GM12801 (cell line): ENCODE measurements at regions not wholly inside any gene's neighbourhood (a gene's known extent, or its start where the extent isn't known, plus 50 kb on each side); places are given as distances from the start of the nearest gene placed in this dataset.

Source experiments
- CTCF ChIP-seq: IDR thresholded peaks from one replicate; pipeline ENCODE4 v1.5.1; 2011; ENCODE audit warnings: control low read depth; ENCODE audit not compliant: insufficient read length; ENCODE audit errors: extremely low read depth

GRCh38 chr12:98074286-98074685, 441.1 kb upstream of the TMPO start:
- no peak for TF ChIP-seq CTCF

GRCh38 chr12:98084391-98084790, 431.0 kb upstream of the TMPO start:
- no peak for TF ChIP-seq CTCF

GRCh38 chr12:98085046-98085755, 430.2 kb upstream of the TMPO start:
- no peak for TF ChIP-seq CTCF

GRCh38 chr12:98090731-98091130, 424.7 kb upstream of the TMPO start:
- no peak for TF ChIP-seq CTCF

GRCh38 chr12:98096436-98096835, 419.0 kb upstream of the TMPO start:
- TF ChIP-seq CTCF = no peak

GRCh38 chr12:98106031-98106683, 409.2 kb upstream of the TMPO start:
- TF ChIP-seq CTCF = no peak

GRCh38 chr12:98109266-98109665, 406.1 kb upstream of the TMPO start:
- TF ChIP-seq CTCF = no peak
